GM21576 (cell line): ENCODE measurements at regions not wholly inside any gene's neighbourhood (a gene's known extent, or its start where the extent isn't known, plus 50 kb on each side); places are given as distances from the start of the nearest gene placed in this dataset.

Experiments
- ATAC-seq: cut with Tn5 transposase; IDR thresholded peaks from one replicate; pipeline ENCODE4 v1.9.1; 2021; ENCODE audit warnings: mild to moderate bottlenecking, moderate library complexity; ENCODE audit not compliant: unreplicated experiment

DNA sequence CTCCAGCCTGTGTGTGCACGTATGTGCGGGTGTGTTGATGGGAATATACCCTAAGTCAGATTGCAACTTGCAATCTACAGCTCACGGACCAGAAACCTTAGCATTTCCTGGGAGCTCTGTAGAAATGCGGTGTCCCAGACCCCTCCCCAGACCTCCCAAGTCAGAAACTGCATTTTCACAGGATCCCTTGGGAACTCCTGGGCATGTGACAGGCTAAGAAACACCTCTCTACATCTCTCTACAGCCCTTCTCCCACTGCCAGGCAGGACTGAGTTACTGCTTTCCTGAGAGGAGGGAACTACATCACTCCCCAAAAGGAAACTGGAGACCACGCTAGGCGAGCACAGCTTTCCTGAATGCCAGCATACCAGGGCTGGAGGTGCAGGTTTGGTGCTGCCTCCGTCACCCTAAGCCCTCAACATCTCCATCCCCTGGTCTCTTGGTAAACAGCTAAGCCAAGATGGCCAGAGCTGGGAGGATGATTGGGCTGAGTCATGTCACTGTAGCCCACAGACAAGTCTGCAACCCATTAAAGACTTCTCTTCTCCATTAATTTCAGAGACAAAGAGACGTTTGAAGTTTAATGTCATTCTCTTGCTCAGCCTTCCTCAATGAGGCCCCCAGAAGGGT, 194.4 kb downstream of the BMP7 start:
- ATAC-seq = no peak

DNA sequence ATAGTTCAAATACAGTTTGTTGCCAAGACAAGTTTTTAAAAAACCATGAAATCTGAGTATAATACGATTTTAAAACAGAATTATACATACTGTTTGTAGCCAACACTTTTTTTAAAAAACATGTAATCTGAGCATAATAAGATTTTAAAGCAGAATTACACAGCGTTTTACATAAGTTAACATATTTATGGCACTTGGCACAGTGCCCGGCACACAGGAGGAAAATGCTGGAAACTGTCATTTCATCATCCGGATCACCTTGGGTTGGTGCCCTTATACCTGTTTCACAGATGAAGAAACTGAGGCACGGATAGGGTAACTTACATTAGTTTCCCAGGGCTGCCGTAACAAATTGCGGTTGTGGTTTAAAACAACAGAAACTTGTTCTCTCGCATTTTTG, 193.0 kb downstream of the BMP7 start:
- ATAC-seq = no peak

DNA sequence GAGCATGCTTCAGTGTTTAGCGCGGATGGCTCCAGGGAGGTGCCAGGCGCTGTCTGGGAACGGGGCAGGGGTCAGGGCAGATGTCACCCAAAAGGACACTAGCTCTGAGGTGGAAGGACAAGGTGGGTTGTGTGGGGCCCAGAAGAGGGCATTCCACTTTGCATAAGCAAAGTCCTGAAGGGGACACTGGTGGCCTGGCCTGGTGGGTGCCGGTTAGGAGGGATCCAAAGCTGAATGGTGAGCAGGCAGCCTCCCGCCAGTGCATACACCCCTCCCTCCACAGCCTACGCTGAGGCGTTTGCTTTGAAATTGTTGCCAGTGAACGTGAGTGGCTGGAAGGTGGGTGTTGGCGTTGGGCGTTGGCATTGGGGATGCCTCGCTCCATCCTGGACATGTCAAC, 192.1 kb downstream of the BMP7 start:
- no peak for ATAC-seq

DNA sequence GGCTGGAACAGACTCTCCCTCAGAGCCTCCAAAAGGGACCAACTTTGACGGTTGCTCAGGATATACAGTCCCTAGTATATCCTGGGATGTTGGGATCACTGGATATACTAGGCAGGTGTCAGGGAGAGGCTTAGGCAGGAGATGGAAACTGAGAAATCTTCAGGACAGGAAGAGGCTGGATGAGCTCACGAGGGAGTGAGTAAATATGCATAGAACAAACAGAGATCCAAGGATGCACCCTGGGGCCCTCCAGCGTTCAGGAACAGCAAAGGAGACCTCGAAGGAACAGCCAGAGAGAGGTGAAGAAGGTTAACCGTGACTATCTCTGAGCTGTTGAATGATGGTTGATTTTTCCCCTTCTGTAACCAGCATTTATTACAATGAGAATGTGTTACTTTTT, 191.3 kb downstream of the BMP7 start:
- ATAC-seq = no peak

DNA sequence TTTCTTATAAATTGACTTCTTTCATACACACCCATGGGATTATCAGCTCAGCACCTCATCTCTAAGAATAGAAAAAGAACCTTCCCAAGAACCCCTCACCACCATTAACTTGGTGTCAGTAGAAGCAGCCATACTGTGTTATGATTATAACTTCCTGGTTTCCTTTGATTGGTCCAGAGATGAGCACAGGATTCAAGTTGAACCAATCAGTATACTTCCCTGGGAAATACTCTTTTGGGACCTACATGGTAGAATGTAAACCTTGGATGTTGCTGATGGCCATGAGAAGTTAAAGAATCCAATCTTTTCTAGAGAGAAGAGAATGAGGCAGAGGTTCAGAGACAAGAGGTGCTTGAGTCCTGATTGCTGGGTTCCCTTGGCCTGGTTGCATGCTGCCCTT, 190.8 kb downstream of the BMP7 start:
- ATAC-seq = no peak

DNA sequence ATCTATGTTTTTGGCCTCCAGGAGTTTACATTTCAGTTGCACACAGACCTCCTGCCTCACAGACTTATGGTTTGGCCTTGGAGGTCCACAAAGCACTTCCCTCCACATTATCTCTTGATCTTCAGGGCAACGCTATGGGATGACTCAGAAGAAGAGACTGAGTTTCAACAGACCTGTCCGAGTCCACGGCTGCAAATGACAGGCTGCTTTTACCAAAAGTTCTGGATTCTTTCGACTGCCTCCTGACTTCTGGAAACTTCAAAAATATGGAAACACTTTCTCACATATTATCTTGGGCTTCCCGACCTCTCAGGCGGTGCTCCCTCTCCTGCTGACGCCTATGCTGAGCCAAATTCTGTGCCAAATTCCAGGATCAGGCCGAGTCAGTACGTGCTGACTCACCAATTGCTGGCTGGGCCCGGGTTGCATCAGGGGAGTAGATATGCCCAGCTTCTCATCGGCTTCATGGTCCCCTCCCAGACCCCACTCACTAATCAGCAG, 190.2 kb downstream of the BMP7 start:
- ATAC-seq = no peak

DNA sequence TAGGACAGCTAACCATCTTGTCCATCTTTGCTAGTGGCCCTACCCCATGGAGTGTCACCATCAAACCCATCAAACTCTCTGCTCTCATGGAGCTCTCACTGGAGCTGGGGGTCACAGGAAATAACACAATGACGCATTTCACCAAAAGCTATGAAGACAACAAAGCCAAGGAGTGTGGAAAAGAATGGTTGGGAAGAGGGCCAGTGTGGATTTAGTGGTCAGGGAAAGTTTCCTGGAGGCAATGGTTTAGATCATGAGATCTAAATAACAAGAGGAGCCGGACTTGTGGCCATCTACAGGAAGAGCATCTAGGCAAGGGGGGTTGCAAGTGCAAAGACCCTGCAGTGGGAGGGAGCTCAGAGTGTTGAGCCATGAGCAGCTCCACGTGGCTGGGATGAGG, 189.5 kb downstream of the BMP7 start:
- no peak for ATAC-seq

DNA sequence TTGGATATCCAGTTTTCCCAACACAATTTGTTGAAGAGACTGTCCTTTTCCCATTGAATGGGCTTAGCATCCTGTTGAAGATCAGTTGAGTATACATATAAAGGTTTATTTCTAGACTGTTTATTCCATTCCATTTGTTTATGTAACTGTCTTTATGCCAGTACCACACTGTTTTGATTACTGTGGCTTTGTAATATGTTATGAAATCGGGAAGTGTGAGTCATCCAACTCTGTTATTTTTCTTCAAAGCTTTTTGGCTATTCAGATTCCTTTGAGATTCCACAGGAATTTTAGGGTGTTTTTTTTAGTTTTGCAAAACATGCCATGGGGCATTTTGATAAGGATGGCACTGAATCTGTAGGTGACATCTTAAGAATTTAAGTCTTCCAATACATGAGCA, 188.3 kb downstream of the BMP7 start:
- no peak for ATAC-seq

DNA sequence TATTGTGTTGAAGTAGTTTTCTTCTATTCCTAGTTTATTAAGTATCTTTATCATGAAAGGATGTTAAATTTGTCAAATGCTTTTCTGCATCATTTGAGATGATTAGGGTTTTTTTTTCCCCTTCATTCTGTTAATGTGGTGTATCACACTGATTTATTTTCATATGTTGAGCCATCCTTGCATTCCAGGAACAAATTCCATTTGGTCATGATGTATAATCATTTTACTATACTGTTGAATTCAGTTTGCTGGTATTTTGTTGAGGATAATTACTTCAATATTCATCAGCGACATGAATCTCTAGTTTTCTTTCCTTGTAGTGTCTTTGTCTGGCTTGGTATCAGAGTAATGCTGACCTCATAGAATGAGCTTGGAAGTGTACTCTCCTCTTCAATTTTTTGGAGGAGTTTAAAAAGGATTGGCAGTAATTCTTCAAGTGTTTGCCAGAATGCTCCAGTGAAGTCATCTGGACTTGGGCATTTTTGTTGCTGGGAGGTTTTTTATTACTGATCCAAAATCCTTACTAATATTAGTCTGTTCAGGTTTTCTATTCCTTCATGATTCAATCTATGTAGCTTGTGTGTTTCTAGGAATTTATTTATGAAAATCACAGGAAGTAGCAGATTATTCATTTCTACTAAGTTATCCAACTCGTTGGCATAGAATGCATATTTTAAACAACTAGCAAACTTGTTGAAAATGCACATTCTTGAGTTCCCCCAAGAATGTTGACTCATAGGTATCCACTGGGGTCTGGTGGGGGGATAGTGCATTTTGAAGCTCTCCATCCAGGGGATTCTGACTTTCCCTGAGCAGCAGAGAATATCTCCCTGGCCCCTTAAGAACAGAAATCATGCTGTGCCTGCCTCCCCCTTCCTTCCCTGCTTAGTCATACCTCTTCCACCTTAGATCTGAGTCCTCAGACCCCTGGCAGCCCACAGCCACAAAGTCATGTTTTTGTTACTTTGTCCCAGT, 187.1 kb downstream of the BMP7 start:
- no peak for ATAC-seq

DNA sequence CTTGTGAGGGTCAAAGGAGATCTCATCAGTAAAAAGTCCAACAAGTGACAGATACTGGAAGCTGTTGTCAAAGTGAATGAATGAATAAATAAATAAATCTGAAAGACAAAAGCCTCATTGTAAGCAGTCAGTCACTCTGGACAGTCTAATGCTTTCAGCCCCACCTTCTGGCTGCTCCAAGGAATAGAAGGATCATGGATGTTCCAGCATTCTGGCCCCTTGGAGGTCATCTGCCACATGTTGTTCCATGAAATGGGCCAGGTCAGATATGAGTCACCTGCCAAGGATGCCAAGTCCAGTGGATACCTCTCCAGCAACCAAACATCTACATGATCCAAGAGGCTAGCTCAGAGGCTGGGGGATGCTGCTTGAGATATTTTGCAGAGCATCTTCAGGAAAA, 185.6 kb downstream of the BMP7 start:
- no peak for ATAC-seq

DNA sequence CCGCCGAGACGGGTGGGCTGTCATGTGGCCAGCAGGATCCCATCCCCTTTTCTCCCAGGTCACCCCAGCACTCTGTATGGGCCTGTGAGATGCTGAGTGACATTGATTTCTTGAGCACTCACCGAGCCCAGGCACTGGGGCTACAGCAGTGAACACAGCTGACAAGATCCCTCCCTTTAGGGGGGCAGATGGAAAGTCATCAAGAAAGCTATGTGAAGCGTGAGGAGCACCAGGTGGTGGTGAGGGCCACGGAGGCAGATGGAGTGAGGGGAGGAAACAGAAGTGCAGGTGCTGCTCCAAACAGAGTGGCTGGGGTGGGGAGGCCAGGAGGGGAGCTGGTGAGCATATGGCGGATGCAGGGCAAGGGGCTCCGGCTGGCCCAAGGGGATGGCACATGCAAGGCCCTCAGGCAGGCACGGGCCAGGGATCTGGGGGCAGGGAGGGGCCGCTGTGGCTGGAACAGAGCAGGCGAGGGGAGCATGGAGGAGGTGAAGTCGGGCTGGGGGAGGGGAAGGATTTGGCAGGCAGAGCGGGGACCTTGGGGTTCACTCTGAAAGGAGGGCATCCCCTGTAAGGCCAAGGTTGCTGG, 184.0 kb downstream of the BMP7 start:
- no peak for ATAC-seq

DNA sequence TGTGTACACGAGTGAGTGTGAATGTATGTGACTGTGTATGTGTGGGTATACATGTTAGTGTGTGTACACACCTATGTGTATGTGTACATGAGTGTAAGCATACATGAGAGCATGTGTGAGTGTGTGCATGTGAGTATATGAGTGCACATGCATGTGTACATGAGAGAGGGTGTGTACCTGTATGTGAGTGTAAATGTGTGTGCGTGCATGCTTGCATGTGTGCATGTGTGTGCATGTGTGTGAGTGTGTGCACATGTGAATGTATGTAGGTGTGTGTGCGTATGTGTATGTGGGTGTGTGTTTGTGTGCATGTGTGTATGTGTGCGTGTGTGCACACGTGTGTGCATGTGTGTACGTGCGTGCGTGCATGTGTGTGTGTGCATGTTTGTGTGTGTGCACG, 183.4 kb downstream of the BMP7 start:
- ATAC-seq = no peak

DNA sequence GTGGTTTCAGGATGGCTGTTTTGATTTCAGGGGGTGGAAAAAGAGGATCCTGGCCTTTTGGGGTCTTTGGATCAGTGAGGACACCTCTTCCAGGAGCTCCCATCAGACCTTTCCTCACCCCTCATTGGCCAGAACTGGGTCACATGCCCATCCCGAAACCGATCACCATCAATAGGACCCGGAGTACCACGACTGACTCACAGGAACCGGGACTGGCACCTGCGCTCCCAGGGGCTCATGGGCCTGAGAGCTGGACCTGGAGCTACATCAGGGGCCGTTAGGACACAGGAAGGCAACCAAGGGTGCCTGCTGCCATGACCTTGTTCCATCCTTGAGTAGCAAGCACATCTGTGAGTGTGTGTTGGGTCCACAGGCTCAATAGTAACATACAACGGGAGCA, 180.4 kb downstream of the BMP7 start:
- no peak for ATAC-seq

DNA sequence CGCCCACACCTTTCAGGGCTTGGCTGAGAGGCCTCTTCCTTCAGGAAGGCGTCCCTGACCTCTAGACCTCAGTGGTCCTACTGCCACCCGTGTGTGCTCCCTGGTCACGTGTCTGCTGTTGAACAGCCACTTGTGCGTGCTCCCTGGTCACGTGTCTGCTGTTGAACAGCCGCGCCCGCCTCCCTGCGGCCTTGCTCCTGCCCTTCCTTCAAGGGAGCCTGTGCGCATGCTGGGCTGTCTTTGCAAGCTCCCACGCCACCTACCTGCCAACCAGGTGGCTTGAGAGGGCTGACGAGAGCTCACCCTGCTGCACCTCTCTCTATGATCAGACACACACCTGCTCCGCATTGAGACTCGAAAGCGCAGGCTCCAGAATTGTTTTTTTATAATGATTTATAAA, 179.3 kb downstream of the BMP7 start:
- no peak for ATAC-seq

DNA sequence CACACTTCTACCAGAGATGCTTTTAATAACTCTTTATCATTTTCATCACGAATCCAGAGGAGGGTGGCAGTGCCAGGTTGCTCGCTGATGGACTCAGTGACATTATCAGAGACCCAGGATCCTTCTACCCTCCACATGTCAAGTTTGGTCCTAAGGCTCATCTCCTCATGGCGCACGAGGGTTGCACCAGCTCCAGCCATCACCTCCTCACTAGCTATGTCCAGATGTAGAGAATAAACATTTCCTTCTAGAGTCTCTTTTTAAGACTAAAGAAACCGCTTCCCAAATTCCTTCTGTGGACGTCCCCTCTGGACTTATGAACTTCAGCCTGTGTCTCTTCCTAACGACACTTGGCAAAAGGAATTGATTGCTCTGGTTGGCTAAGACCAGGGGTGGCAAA, 178.7 kb downstream of the BMP7 start:
- ATAC-seq = no peak

DNA sequence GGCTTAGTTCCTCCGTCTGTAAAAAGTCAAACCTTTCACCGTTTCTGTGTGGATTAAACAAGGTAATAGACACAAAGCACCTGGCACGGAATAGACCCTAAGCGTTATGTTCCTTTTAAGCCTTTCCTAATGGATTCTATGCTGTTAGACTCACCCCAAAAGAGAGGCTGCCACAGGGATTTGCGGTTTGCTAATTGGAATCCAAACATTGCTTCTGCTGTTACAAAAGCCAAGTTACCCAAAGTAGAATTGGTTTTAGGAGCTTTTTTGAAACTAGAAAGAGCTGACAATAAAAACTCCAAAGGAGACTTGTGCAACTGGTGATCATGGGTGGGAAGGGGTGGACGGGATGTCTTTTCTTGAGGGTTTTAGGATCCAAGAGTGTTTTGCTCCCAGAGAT, 178.0 kb downstream of the BMP7 start:
- ATAC-seq = no peak

DNA sequence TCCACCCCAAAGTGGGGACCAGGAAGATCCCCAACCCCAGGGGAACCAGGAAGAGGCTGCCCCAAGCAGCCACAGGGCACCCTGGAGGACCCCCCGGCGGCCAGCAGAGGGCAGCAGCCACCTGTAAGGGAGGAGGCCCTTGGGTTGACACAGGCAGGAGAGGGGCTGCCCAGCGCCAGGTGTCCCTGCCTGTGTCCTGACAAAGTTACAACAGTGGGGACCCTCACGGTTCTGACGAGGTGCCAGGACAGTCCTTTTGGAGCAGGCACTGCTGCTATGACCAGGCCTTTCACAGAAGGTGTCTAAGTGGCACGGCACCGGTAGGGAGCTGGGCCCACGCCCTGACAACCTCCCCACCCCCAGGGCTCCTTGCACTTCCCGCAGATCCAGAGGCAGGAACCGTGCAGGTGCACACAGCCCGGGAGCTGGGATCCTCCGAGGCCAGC, 176.7 kb downstream of the BMP7 start:
- no peak for ATAC-seq

DNA sequence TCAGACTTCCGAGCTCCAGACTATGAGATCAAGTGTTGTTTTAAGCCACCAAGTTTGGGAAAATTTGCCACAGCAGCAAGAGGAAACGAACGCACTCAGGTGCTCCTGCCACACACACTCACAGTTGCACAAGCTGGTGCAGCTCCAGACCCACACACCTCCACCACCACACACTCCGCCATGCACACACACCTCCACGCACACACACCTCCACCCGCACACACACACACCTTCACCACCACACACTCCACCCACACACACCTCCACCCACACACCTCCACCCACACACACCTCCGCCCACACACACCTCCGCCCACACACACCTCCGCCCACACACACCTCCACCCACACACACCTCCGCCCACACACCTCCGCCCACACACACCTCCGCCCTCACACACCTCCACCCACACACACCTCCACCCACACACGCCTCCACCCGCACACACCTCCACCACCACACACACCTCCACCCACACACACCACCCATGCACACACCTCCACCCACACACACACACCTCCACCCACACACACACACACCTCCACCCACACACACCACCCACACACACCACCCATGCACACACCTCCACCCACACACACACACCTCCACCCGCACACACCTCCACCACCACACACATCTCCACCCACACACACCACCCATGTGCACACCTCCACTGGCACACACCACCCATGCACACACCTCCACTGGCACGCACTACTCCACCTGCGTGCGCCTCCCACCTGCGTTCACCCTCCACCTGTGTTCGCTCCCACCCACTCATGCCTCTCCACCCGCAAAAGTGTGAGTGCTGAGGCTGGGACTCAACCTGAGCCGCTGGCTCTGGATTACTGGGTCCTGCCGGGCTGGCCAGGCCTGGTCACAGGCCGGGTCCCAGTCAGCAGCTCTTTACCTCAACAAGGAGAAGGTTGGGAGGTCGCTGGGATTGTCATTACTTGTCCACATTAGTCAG, 175.6 kb downstream of the BMP7 start:
- ATAC-seq = no peak

DNA sequence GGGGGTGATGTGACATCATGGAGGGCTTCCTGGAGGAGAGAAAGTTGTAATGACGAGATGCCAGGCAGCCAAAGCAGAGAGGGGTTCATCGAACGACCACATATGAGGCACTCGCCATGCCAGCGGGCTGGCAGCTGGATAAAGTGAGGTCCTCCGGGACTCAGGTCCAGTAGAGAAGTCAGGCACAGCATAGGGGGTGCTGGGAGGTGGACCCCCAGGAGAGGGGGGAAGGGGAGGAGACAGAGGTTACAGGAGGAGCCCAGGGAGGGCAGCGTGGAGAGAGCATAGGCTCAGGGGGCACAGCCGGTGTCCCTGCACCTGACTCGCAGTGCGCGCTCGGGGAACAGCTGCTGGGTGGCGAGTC, 174.7 kb downstream of the BMP7 start:
- ATAC-seq = no peak

DNA sequence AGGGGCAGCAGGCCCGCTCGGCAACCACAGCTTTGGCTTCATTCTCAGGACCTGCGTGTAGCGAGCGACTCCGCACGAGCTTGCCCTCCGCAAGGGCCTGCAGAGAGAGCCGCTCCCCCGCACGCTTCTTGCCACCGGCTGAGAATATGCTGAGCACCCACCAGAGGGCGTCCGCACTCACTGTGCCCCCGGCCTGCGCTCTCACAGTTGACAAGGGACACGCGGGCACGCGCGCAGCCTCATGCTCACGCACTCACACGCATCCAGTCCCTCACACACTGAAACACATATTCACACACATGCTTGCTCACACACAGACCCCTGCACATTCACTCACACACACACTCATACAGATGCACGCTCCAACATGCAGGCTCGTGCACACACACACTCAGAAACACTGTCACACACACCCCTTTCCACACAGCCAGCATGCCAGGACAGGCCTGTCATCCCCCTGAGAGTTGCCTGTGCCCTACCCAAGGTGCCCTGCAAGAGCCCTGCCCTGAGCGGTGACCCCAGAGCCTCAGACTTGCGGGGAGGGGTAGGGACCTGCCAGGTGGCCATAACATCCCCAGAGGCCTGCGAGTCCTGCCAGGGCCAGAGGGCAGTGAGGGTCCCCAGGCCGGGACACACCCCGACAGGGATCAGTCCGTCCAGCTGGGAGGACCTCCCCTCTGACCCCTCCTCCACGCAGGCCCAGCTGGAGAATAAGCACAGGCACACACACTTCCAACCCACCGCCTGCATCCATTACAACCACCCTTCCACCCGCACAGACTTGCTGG, 174.1 kb downstream of the BMP7 start:
- no peak for ATAC-seq
